ENCODE measurements at regions not wholly inside any gene's neighbourhood (a gene's known extent, or its start where the extent isn't known, plus 50 kb on each side); places are given as distances from the start of the nearest gene placed in this dataset.

DNA sequence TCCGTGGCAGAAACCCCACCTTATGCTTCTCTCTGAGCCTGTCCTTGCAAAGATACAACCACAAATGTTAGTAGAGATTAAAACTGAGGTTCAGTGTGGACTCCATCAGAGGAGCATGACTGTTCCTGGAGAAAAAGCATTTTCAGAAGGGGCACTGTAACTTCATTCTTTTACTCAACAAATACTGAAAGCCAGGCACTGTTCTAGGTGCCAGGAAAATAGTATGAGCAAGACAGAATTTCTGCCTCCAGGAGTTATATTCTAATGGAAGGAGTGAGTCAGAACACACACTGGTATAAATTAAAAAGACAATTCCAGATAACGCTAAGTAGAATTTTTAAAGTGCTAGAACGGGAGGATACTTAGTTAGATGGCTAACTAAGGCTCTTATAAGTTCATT is 251.4 kb upstream of the GAS1 start:
- TF ChIP-seq, protein P1, sequence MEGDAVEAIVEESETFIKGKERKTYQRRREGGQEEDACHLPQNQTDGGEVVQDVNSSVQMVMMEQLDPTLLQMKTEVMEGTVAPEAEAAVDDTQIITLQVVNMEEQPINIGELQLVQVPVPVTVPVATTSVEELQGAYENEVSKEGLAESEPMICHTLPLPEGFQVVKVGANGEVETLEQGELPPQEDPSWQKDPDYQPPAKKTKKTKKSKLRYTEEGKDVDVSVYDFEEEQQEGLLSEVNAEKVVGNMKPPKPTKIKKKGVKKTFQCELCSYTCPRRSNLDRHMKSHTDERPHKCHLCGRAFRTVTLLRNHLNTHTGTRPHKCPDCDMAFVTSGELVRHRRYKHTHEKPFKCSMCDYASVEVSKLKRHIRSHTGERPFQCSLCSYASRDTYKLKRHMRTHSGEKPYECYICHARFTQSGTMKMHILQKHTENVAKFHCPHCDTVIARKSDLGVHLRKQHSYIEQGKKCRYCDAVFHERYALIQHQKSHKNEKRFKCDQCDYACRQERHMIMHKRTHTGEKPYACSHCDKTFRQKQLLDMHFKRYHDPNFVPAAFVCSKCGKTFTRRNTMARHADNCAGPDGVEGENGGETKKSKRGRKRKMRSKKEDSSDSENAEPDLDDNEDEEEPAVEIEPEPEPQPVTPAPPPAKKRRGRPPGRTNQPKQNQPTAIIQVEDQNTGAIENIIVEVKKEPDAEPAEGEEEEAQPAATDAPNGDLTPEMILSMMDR (conservative IDR thresholded peaks at IDR 0.05; ENCODE audit: low read depth in 2 of 2) = no peak
- no peak for TF ChIP-seq POLR2AphosphoS5 (IDR thresholded peaks at IDR 0.05; ENCODE audit: low read depth)
- no peak for TF ChIP-seq STAT1 (IDR thresholded peaks at IDR 0.05; ENCODE audit: unreplicated experiment)
- no peak for TF ChIP-seq EZH2phosphoT487 (IDR thresholded peaks at IDR 0.05; ENCODE audit: unreplicated experiment)
- TF ChIP-seq, protein P2, sequence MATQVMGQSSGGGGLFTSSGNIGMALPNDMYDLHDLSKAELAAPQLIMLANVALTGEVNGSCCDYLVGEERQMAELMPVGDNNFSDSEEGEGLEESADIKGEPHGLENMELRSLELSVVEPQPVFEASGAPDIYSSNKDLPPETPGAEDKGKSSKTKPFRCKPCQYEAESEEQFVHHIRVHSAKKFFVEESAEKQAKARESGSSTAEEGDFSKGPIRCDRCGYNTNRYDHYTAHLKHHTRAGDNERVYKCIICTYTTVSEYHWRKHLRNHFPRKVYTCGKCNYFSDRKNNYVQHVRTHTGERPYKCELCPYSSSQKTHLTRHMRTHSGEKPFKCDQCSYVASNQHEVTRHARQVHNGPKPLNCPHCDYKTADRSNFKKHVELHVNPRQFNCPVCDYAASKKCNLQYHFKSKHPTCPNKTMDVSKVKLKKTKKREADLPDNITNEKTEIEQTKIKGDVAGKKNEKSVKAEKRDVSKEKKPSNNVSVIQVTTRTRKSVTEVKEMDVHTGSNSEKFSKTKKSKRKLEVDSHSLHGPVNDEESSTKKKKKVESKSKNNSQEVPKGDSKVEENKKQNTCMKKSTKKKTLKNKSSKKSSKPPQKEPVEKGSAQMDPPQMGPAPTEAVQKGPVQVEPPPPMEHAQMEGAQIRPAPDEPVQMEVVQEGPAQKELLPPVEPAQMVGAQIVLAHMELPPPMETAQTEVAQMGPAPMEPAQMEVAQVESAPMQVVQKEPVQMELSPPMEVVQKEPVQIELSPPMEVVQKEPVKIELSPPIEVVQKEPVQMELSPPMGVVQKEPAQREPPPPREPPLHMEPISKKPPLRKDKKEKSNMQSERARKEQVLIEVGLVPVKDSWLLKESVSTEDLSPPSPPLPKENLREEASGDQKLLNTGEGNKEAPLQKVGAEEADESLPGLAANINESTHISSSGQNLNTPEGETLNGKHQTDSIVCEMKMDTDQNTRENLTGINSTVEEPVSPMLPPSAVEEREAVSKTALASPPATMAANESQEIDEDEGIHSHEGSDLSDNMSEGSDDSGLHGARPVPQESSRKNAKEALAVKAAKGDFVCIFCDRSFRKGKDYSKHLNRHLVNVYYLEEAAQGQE (IDR thresholded peaks at IDR 0.05; ENCODE audit: unreplicated experiment) = no peak
- TF ChIP-seq, protein P3, sequence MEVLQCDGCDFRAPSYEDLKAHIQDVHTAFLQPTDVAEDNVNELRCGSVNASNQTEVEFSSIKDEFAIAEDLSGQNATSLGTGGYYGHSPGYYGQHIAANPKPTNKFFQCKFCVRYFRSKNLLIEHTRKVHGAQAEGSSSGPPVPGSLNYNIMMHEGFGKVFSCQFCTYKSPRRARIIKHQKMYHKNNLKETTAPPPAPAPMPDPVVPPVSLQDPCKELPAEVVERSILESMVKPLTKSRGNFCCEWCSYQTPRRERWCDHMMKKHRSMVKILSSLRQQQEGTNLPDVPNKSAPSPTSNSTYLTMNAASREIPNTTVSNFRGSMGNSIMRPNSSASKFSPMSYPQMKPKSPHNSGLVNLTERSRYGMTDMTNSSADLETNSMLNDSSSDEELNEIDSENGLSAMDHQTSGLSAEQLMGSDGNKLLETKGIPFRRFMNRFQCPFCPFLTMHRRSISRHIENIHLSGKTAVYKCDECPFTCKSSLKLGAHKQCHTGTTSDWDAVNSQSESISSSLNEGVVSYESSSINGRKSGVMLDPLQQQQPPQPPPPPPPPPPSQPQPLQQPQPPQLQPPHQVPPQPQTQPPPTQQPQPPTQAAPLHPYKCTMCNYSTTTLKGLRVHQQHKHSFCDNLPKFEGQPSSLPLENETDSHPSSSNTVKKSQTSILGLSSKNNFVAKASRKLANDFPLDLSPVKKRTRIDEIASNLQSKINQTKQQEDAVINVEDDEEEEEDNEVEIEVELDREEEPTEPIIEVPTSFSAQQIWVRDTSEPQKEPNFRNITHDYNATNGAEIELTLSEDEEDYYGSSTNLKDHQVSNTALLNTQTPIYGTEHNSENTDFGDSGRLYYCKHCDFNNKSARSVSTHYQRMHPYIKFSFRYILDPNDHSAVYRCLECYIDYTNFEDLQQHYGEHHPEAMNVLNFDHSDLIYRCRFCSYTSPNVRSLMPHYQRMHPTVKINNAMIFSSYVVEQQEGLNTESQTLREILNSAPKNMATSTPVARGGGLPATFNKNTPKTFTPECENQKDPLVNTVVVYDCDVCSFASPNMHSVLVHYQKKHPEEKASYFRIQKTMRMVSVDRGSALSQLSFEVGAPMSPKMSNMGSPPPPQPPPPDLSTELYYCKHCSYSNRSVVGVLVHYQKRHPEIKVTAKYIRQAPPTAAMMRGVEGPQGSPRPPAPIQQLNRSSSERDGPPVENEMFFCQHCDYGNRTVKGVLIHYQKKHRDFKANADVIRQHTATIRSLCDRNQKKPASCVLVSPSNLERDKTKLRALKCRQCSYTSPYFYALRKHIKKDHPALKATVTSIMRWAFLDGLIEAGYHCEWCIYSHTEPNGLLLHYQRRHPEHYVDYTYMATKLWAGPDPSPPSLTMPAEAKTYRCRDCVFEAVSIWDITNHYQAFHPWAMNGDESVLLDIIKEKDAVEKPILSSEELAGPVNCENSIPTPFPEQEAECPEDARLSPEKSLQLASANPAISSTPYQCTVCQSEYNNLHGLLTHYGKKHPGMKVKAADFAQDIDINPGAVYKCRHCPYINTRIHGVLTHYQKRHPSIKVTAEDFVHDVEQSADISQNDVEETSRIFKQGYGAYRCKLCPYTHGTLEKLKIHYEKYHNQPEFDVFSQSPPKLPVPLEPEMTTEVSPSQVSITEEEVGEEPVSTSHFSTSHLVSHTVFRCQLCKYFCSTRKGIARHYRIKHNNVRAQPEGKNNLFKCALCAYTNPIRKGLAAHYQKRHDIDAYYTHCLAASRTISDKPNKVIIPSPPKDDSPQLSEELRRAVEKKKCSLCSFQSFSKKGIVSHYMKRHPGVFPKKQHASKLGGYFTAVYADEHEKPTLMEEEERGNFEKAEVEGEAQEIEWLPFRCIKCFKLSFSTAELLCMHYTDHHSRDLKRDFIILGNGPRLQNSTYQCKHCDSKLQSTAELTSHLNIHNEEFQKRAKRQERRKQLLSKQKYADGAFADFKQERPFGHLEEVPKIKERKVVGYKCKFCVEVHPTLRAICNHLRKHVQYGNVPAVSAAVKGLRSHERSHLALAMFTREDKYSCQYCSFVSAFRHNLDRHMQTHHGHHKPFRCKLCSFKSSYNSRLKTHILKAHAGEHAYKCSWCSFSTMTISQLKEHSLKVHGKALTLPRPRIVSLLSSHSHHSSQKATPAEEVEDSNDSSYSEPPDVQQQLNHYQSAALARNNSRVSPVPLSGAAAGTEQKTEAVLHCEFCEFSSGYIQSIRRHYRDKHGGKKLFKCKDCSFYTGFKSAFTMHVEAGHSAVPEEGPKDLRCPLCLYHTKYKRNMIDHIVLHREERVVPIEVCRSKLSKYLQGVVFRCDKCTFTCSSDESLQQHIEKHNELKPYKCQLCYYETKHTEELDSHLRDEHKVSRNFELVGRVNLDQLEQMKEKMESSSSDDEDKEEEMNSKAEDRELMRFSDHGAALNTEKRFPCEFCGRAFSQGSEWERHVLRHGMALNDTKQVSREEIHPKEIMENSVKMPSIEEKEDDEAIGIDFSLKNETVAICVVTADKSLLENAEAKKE (CRISPR knock-in tag; IDR thresholded peaks at IDR 0.05) = no peak
- no peak for TF ChIP-seq EZH2 (IDR thresholded peaks at IDR 0.05; ENCODE audit: low read depth, unreplicated experiment)
- TF ChIP-seq, protein P4, sequence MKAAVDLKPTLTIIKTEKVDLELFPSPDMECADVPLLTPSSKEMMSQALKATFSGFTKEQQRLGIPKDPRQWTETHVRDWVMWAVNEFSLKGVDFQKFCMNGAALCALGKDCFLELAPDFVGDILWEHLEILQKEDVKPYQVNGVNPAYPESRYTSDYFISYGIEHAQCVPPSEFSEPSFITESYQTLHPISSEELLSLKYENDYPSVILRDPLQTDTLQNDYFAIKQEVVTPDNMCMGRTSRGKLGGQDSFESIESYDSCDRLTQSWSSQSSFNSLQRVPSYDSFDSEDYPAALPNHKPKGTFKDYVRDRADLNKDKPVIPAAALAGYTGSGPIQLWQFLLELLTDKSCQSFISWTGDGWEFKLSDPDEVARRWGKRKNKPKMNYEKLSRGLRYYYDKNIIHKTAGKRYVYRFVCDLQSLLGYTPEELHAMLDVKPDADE (IDR thresholded peaks at IDR 0.05) = no peak
- TF ChIP-seq CREB1 (CRISPR knock-in tag; IDR thresholded peaks at IDR 0.05; ENCODE audit: low read depth) = no peak
- TF ChIP-seq ZNF331 (CRISPR knock-in tag; IDR thresholded peaks at IDR 0.05; ENCODE audit: low read depth) = no peak
- TF ChIP-seq NANOG (IDR thresholded peaks at IDR 0.05; ENCODE audit: borderline replicate concordance) = no peak
- no peak for TF ChIP-seq JUNB (IDR thresholded peaks at IDR 0.05; ENCODE audit: unreplicated experiment)
